Adrenal gland (tissue), 5 donors: ENCODE measurements at regions not wholly inside any gene's neighbourhood (a gene's known extent, or its start where the extent isn't known, plus 50 kb on each side); places are given as distances from the start of the nearest gene placed in this dataset.
"Not testable (repeated sequence)": the region's sequence is repeated elsewhere in the genome, so short reads cannot be mapped to it uniquely, and the experiment has no call there.

Source experiments
- CTCF ChIP-seq, 6 experiments: fragments of 450-650 bp in 4 of 6; fragments of 200-600 bp in 2 of 6; sonication (generic) in 1 of 6; IDR thresholded peaks; 1 replicate in 5 of 6; 2 replicates in 1 of 6; pipeline versions ENCODE4 v1.5.1 to v1.8.0; 2016 to 2021; ENCODE audit warnings: antibody characterized with exemption in 6 of 6, mild to moderate bottlenecking in 2 of 6, moderate library complexity in 1 of 6
- POLR2A ChIP-seq, 2 donors: fragments of 450-650 bp; IDR thresholded peaks; one replicate each; pipeline ENCODE4 v1.6.1; 2017; ENCODE audit warnings: antibody characterized with exemption in 2 of 2, mild to moderate bottlenecking in 2 of 2, moderate library complexity in 1 of 2
- donor health status: DM: no; HTN: no; CAD: no.

GRCh38 chr16:90171626-90172025 is 94.5 kb upstream of the PRDM7 start:
- TF ChIP-seq CTCF, POLR2A (IDR thresholded peaks at IDR 0.05): not testable (repeated sequence)
